Right lobe of liver (tissue), 4 donors: ENCODE measurements at regions not wholly inside any gene's neighbourhood (a gene's known extent, or its start where the extent isn't known, plus 50 kb on each side); places are given as distances from the start of the nearest gene placed in this dataset.

Experiments used
- POLR2A ChIP-seq: fragments of 450-650 bp; IDR thresholded peaks from one replicate; pipeline ENCODE4 v1.6.1; 2017; ENCODE audit warnings: antibody characterized with exemption, mild to moderate bottlenecking
- TF ChIP-seq, protein P1 (sequence below), 4 donors: fragments of 200-600 bp in 3 of 4; fragments of 450-650 bp in 1 of 4; IDR thresholded peaks; one replicate each; pipeline versions ENCODE4 v1.5.1 to v1.8.0; 2016 to 2022; ENCODE audit warnings: antibody characterized with exemption in 4 of 4, mild to moderate bottlenecking in 2 of 4
- donor health status: DM: no; HTN: no; CAD: no.
- donor health status: DM: no; HTN: no; CAD: no.
- donor health status: DM: no; HTN: yes; CAD: no.

DNA sequence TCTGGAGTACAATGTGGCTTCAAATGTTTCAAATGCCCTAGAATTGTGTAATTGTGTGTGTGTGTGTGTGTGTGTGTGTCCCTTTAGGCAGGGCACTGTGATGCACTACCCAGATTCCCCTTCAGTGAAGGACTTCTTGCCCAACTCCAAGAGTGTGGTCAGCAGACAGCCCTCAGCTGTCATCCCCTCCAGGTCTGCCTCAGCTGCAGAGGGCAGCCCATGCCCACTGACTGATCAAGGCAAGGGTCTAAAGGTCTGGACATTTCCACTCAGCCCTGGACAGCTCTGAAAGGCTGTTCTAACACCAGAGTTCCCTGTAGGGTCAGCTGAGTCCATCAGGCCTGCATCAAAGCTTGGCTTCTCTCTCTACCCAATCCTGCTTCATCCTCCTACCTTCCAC lies 83.9 kb upstream of the USP9X start:
- TF ChIP-seq, protein P1, sequence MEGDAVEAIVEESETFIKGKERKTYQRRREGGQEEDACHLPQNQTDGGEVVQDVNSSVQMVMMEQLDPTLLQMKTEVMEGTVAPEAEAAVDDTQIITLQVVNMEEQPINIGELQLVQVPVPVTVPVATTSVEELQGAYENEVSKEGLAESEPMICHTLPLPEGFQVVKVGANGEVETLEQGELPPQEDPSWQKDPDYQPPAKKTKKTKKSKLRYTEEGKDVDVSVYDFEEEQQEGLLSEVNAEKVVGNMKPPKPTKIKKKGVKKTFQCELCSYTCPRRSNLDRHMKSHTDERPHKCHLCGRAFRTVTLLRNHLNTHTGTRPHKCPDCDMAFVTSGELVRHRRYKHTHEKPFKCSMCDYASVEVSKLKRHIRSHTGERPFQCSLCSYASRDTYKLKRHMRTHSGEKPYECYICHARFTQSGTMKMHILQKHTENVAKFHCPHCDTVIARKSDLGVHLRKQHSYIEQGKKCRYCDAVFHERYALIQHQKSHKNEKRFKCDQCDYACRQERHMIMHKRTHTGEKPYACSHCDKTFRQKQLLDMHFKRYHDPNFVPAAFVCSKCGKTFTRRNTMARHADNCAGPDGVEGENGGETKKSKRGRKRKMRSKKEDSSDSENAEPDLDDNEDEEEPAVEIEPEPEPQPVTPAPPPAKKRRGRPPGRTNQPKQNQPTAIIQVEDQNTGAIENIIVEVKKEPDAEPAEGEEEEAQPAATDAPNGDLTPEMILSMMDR (IDR thresholded peaks at IDR 0.05): peak in 1 of 4 donors; percentile 22
- no peak for TF ChIP-seq POLR2A
